Natural killer cell (primary cell): ENCODE measurements at regions not wholly inside any gene's neighbourhood (a gene's known extent, or its start where the extent isn't known, plus 50 kb on each side); places are given as distances from the start of the nearest gene placed in this dataset.

Experiments used
- ATAC-seq, 3 donors: fragments of 150-1000 bp in 2 of 3; fragments of 200-7000 bp in 1 of 3; cut with Tn5 transposase; 1 replicate in 1 of 3; 2 replicates in 2 of 3; pipeline ENCODE4 v1.10.0; 2021; ENCODE audit warnings: mild to moderate bottlenecking in 2 of 3, moderate library complexity in 2 of 3
- DNase-seq, 2 donors: peaks; one replicate each; pipeline versions ENCODE4 v3.0.0 to v3.0.0-alpha.2; 2013 to 2021; ENCODE audit warnings: mixed read lengths in 1 of 2
- H3K27ac ChIP-seq: one replicate; pipeline ENCODE4 v1.5.1; 2013; ENCODE audit warnings: mild to moderate bottlenecking, low read length
- H3K27me3 ChIP-seq: one replicate; pipeline ENCODE4 v1.6.1; 2013; ENCODE audit warnings: low read length; ENCODE audit not compliant: control insufficient read depth, insufficient read depth
- H3K36me3 ChIP-seq: one replicate; pipeline ENCODE4 v1.6.1; 2013; ENCODE audit warnings: low read length; ENCODE audit not compliant: control insufficient read depth, insufficient read depth
- H3K4me1 ChIP-seq: one replicate; pipeline ENCODE4 v1.6.1; 2013; ENCODE audit warnings: low read length; ENCODE audit not compliant: control insufficient read depth, insufficient read depth
- H3K4me3 ChIP-seq: one replicate; pipeline ENCODE4 v1.5.1; 2013; ENCODE audit warnings: low read length
- H3K9me3 ChIP-seq: one replicate; pipeline ENCODE4 v1.6.1; 2013; ENCODE audit warnings: low read length; ENCODE audit not compliant: control insufficient read depth, insufficient read depth
- H3K27ac Mint-ChIP-seq, 2 donors: one replicate each; pipeline ENCODE4 v1.8.0; 2022; ENCODE audit warnings: mild to moderate bottlenecking in 2 of 2, mixed read lengths in 2 of 2, moderate library complexity in 1 of 2
- H3K27me3 Mint-ChIP-seq, 2 donors: one replicate each; pipeline ENCODE4 v1.8.0; 2022; ENCODE audit warnings: low read depth in 2 of 2, mixed read lengths in 2 of 2
- H3K36me3 Mint-ChIP-seq: one replicate; pipeline ENCODE4 v1.8.0; 2022; ENCODE audit warnings: mixed read lengths
- H3K4me1 Mint-ChIP-seq, 2 donors: one replicate each; pipeline ENCODE4 v1.8.0; 2022; ENCODE audit warnings: mixed read lengths in 2 of 2
- H3K4me3 Mint-ChIP-seq: one replicate; pipeline ENCODE4 v1.8.0; 2022; ENCODE audit warnings: mild to moderate bottlenecking, moderate library complexity, mixed read lengths
- H3K9me3 Mint-ChIP-seq, 2 donors: one replicate each; pipeline ENCODE4 v1.8.0; 2022; ENCODE audit warnings: mixed read lengths in 2 of 2
- WGBS: methylation state at CpG from one replicate; pipeline ENCODE4 v1.1.7; 2013; ENCODE audit warnings: missing lambda C conversion rate; ENCODE audit not compliant: insufficient coverage; 5-methylcytosine and 5-hydroxymethylcytosine counted together
- intact Hi-C: fragments of 100-400 bp; cut with micrococcal nuclease; formaldehyde crosslinking; loops from one replicate; pipeline ENCODE4 v1.14.2; 2022
- TF ChIP-seq, protein P1 (sequence below): fragments of 200-600 bp; IDR thresholded peaks from one replicate; pipeline ENCODE4 v1.8.0; 2022; ENCODE audit warnings: antibody characterized with exemption

DNA sequence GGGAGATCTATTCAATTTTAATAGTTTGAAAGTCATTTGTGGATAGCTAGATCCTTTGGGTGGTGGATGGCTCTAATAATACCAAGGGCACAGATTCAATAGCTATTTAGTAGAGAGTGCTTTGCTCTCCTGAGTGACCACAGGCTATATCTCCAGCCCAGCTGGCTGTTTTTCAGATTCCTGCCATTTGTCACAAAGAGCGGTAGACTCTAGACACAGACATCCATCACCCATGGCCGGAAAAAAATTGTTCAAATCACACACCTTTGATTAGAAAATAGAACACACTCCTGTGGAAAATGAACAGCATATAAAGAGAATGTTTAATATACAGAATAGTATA, 171.6 kb upstream of the MITF start:
- no peaks in the 10 kb centered on the region for H3K4me1 Mint-ChIP-seq
- peaks cover 5 to 7% of the 10 kb centered on the region in 2 donors for H3K9me3 Mint-ChIP-seq
- Histone ChIP-seq H3K4me3 (no peak overlapping the region), H3K36me3 (no peaks in the 10 kb centered on the region), H3K27me3 (no peaks in the 10 kb centered on the region), H3K27ac (no peak overlapping the region), H3K9me3 (no peaks in the 10 kb centered on the region), H3K4me1 (no peaks in the 10 kb centered on the region)
- H3K27me3 Mint-ChIP-seq = peaks cover 0 to 14% of the 10 kb centered on the region in 2 donors
- no peak overlapping the region for H3K27ac Mint-ChIP-seq
- intact Hi-C loops = no loop called here
- WGBS = 100% methylated on average over 1 of the region's 2 CpGs
- no peaks in the 10 kb centered on the region for H3K36me3 Mint-ChIP-seq
- H3K4me3 Mint-ChIP-seq = no peak overlapping the region
- TF ChIP-seq, protein P1, sequence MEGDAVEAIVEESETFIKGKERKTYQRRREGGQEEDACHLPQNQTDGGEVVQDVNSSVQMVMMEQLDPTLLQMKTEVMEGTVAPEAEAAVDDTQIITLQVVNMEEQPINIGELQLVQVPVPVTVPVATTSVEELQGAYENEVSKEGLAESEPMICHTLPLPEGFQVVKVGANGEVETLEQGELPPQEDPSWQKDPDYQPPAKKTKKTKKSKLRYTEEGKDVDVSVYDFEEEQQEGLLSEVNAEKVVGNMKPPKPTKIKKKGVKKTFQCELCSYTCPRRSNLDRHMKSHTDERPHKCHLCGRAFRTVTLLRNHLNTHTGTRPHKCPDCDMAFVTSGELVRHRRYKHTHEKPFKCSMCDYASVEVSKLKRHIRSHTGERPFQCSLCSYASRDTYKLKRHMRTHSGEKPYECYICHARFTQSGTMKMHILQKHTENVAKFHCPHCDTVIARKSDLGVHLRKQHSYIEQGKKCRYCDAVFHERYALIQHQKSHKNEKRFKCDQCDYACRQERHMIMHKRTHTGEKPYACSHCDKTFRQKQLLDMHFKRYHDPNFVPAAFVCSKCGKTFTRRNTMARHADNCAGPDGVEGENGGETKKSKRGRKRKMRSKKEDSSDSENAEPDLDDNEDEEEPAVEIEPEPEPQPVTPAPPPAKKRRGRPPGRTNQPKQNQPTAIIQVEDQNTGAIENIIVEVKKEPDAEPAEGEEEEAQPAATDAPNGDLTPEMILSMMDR = no peak
- ATAC-seq (no peak), DNase-seq (no peak)

GRCh38 chr3:69567023-69567709, 172.1 kb upstream of the MITF start:
- peaks cover 5 to 7% of the 10 kb centered on the region in 2 donors for H3K9me3 Mint-ChIP-seq
- Histone ChIP-seq H3K27ac (no peak overlapping the region), H3K4me3 (no peak overlapping the region), H3K9me3 (no peaks in the 10 kb centered on the region), H3K4me1 (no peaks in the 10 kb centered on the region), H3K36me3 (no peaks in the 10 kb centered on the region), H3K27me3 (no peaks in the 10 kb centered on the region)
- peaks cover 0 to 14% of the 10 kb centered on the region in 2 donors for H3K27me3 Mint-ChIP-seq
- 76% methylated on average over 4 of the region's 4 CpGs for WGBS
- no peaks in the 10 kb centered on the region for H3K4me1 Mint-ChIP-seq
- no peaks in the 10 kb centered on the region for H3K36me3 Mint-ChIP-seq
- no peak overlapping the region for H3K4me3 Mint-ChIP-seq
- H3K27ac Mint-ChIP-seq = no peak overlapping the region
- TF ChIP-seq, protein P1 = no peak
- DNase-seq (no peak), ATAC-seq (no peak)
- intact Hi-C loops = no loop called here

GRCh38 chr3:69566275-69566674, 173.0 kb upstream of the MITF start:
- DNase-seq (no peak), ATAC-seq (no peak)
- no peak overlapping the region for H3K4me3 Mint-ChIP-seq
- H3K9me3 Mint-ChIP-seq = peaks cover 5 to 7% of the 10 kb centered on the region in 2 donors
- H3K36me3 Mint-ChIP-seq = no peaks in the 10 kb centered on the region
- Histone ChIP-seq H3K36me3 (no peaks in the 10 kb centered on the region), H3K4me3 (no peak overlapping the region), H3K9me3 (no peaks in the 10 kb centered on the region), H3K27me3 (no peaks in the 10 kb centered on the region), H3K27ac (no peak overlapping the region), H3K4me1 (no peaks in the 10 kb centered on the region)
- no peak overlapping the region for H3K27ac Mint-ChIP-seq
- TF ChIP-seq, protein P1 = no peak
- intact Hi-C loops = no loop called here
- WGBS = 76% methylated on average over 4 of the region's 4 CpGs
- no peaks in the 10 kb centered on the region for H3K4me1 Mint-ChIP-seq
- peaks cover 0 to 16% of the 10 kb centered on the region in 2 donors for H3K27me3 Mint-ChIP-seq

GRCh38 chr3:69565316-69565715, 173.9 kb upstream of the MITF start:
- TF ChIP-seq, protein P1 = no peak
- Mint-ChIP-seq H3K4me3 (no peak overlapping the region), H3K36me3 (no peaks in the 10 kb centered on the region), H3K27ac (no peak overlapping the region), H3K27me3 (peaks cover 0 to 15% of the 10 kb centered on the region in 2 donors), H3K4me1 (no peaks in the 10 kb centered on the region), H3K9me3 (peaks cover 5 to 7% of the 10 kb centered on the region in 2 donors)
- H3K4me3 ChIP-seq = no peak overlapping the region
- intact Hi-C loops = no loop called here
- no peaks in the 10 kb centered on the region for H3K36me3 ChIP-seq
- 79% methylated on average over 4 of the region's 4 CpGs for WGBS
- ATAC-seq = no peak
- H3K9me3 ChIP-seq = no peaks in the 10 kb centered on the region
- DNase-seq = no peak
- H3K27me3 ChIP-seq = no peaks in the 10 kb centered on the region
- H3K27ac ChIP-seq = no peak overlapping the region
- no peaks in the 10 kb centered on the region for H3K4me1 ChIP-seq
